ENCODE measurements at regions not wholly inside any gene's neighbourhood (a gene's known extent, or its start where the extent isn't known, plus 50 kb on each side); places are given as distances from the start of the nearest gene placed in this dataset.
"Not testable (repeated sequence)": the region's sequence is repeated elsewhere in the genome, so short reads cannot be mapped to it uniquely, and the experiment has no call there.

GRCh38 chr10:81179805-81180452 lies 642.2 kb downstream of the SH2D4B start:
- no TSS peak for BruUV-seq (replicated peaks)
- Mint-ChIP-seq H3K36me3 (ENCODE audit: insufficient read depth, unreplicated experiment) (no peaks in the 10 kb centered on the region), H3K27ac (ENCODE audit: unreplicated experiment) (no peak overlapping the region), H3K27me3 (ENCODE audit: unreplicated experiment) (no peaks in the 10 kb centered on the region), H3K4me3 (ENCODE audit: low read depth, unreplicated experiment) (no peak overlapping the region), H3K9me3 (ENCODE audit: low read depth, unreplicated experiment) (peaks cover 5% of the 10 kb centered on the region), H3K4me1 (ENCODE audit: low read depth, unreplicated experiment) (peaks cover 10% of the 10 kb centered on the region)
- CTCF ChIA-PET, result interaction anchor here (0.5 to 2.5 kb wide), 19 partner anchors 9 to 625 kb away, joined by 3 to 23 read pairs (median 6); no protein-coding TSS in a partner anchor
- intact Hi-C loops (cut with micrococcal nuclease; ENCODE audit: unreplicated experiment), result loop anchor here (1.0 to 10.0 kb wide), 5 partner anchors 63 to 481 kb away; no protein-coding TSS in a partner anchor
- peak; percentile 54 for DNase-seq
- TF ChIP-seq CTCF (IDR thresholded peaks at IDR 0.05; ENCODE audit: unreplicated experiment), result peak; percentile 29

GRCh38 chr10:81182296-81182695 lies 644.6 kb downstream of the SH2D4B start:
- intact Hi-C loops (cut with micrococcal nuclease; ENCODE audit: unreplicated experiment), result loop anchor here (10.0 kb wide), 1 partner anchor 257 kb away; no protein-coding TSS in a partner anchor
- H3K4me3 Mint-ChIP-seq (ENCODE audit: low read depth, unreplicated experiment), result no peak overlapping the region
- BruUV-seq (replicated peaks), result no TSS peak
- peaks cover 10% of the 10 kb centered on the region for H3K4me1 Mint-ChIP-seq (ENCODE audit: low read depth, unreplicated experiment)
- CTCF ChIA-PET, result no interaction called here
- no peak overlapping the region for H3K27ac Mint-ChIP-seq (ENCODE audit: unreplicated experiment)
- no peaks in the 10 kb centered on the region for H3K9me3 Mint-ChIP-seq (ENCODE audit: low read depth, unreplicated experiment)
- no peaks in the 10 kb centered on the region for H3K36me3 Mint-ChIP-seq (ENCODE audit: insufficient read depth, unreplicated experiment)
- no peak for TF ChIP-seq CTCF (IDR thresholded peaks at IDR 0.05; ENCODE audit: unreplicated experiment)
- DNase-seq, result no peak
- H3K27me3 Mint-ChIP-seq (ENCODE audit: unreplicated experiment), result no peaks in the 10 kb centered on the region

GRCh38 chr10:81192221-81192788 lies 654.6 kb downstream of the SH2D4B start:
- no peak for TF ChIP-seq CTCF (IDR thresholded peaks at IDR 0.05; ENCODE audit: unreplicated experiment)
- Mint-ChIP-seq H3K27me3 (ENCODE audit: unreplicated experiment) (no peaks in the 10 kb centered on the region), H3K27ac (ENCODE audit: unreplicated experiment) (no peak overlapping the region), H3K4me1 (ENCODE audit: low read depth, unreplicated experiment) (no peaks in the 10 kb centered on the region), H3K36me3 (ENCODE audit: insufficient read depth, unreplicated experiment) (no peaks in the 10 kb centered on the region), H3K9me3 (ENCODE audit: low read depth, unreplicated experiment) (no peaks in the 10 kb centered on the region), H3K4me3 (ENCODE audit: low read depth, unreplicated experiment) (no peak overlapping the region)
- BruUV-seq (replicated peaks), result no TSS peak
- no peak for DNase-seq
- intact Hi-C loops (cut with micrococcal nuclease; ENCODE audit: unreplicated experiment), result no loop called here
- CTCF ChIA-PET, result interaction anchor here (0.5 to 2.4 kb wide), 3 partner anchors 13 to 808 kb away, joined by 3 to 6 read pairs (median 3); no protein-coding TSS in a partner anchor

GRCh38 chr10:81200801-81201200 lies 663.1 kb downstream of the SH2D4B start:
- no peak for TF ChIP-seq CTCF (IDR thresholded peaks at IDR 0.05; ENCODE audit: unreplicated experiment)
- DNase-seq, result no peak
- intact Hi-C loops (cut with micrococcal nuclease; ENCODE audit: unreplicated experiment), result no loop called here
- H3K36me3 Mint-ChIP-seq (ENCODE audit: insufficient read depth, unreplicated experiment), result no peaks in the 10 kb centered on the region
- BruUV-seq (replicated peaks), result no TSS peak
- no peaks in the 10 kb centered on the region for H3K4me1 Mint-ChIP-seq (ENCODE audit: low read depth, unreplicated experiment)
- H3K4me3 Mint-ChIP-seq (ENCODE audit: low read depth, unreplicated experiment), result no peak overlapping the region
- H3K27me3 Mint-ChIP-seq (ENCODE audit: unreplicated experiment), result no peaks in the 10 kb centered on the region
- CTCF ChIA-PET, result no interaction called here
- no peak overlapping the region for H3K27ac Mint-ChIP-seq (ENCODE audit: unreplicated experiment)
- H3K9me3 Mint-ChIP-seq (ENCODE audit: low read depth, unreplicated experiment), result no peaks in the 10 kb centered on the region

GRCh38 chr10:81207359-81207758 lies 667.6 kb upstream of the NRG3 start:
- H3K4me3 Mint-ChIP-seq (ENCODE audit: low read depth, unreplicated experiment); H3K4me1 Mint-ChIP-seq (ENCODE audit: low read depth, unreplicated experiment); H3K36me3 Mint-ChIP-seq (ENCODE audit: insufficient read depth, unreplicated experiment); H3K27ac Mint-ChIP-seq (ENCODE audit: unreplicated experiment); CTCF ChIA-PET; H3K9me3 Mint-ChIP-seq (ENCODE audit: low read depth, unreplicated experiment); DNase-seq; BruUV-seq (replicated peaks); intact Hi-C loops (cut with micrococcal nuclease; ENCODE audit: unreplicated experiment); H3K27me3 Mint-ChIP-seq (ENCODE audit: unreplicated experiment): not testable (repeated sequence)
